ENCODE measurements at regions not wholly inside any gene's neighbourhood (a gene's known extent, or its start where the extent isn't known, plus 50 kb on each side); places are given as distances from the start of the nearest gene placed in this dataset.

DNA sequence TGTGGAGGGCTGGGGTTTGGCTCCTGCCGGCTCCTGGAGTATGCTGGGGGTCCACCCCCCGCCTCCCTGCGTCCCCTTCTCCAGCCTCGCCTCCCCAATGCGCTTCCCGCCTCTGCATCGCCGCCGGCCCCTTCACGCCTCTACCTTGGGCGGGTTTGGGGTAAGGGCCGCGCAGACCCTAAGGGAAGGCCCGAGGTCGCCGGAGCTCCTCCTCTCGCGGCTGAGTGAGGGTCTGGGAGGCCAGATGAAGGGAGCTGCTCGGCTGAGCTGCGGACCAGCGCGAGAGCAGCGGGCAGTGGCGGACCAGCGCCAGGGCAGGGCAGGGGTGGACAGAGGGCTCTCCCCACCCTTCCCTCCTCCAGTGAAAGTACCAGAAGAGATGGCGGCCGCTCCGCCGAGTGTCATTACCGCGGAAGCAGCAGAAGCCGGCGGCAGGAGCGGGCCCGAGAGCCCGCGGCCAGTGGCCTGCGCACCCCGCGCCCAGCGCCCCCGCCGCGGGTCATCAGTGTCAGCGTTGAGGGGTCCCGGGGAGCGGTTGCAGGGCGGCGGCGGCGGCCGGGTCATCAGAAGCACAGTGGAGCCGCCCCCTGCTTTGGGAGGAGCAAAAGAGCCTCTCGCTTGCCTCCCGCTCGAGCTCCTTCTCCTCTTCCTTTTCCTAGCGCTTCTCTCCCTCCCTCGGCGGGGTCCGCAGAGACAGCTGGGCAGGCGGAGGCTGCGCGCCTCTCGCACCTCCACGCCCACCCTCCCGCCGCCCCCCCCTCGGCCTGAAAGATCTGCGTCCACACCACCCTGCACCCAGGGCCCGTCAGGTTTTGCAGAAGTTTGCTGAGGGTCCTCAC, 255.6 kb upstream of the CADM1 start:
- TF ChIP-seq POLR2AphosphoS5 (IDR thresholded peaks at IDR 0.05) = no peak
- TF ChIP-seq POLR2A (IDR thresholded peaks at IDR 0.05) = no peak

Measured in suprapubic skin (tissue), 4 donors.